ENCODE measurements at regions not wholly inside any gene's neighbourhood (a gene's known extent, or its start where the extent isn't known, plus 50 kb on each side); places are given as distances from the start of the nearest gene placed in this dataset.

GRCh38 chr13:104137416-104137815, 1071.2 kb upstream of the SLC10A2 start:
- TF ChIP-seq CTCF (IDR thresholded peaks at IDR 0.05) (no peak), POLR2A (IDR thresholded peaks at IDR 0.05) (no peak)

Data from right lobe of liver (tissue), 4 donors.